WTC11 (cell line): ENCODE measurements at regions not wholly inside any gene's neighbourhood (a gene's known extent, or its start where the extent isn't known, plus 50 kb on each side); places are given as distances from the start of the nearest gene placed in this dataset.

Experiments used
- ATAC-seq: fragments of 200-7000 bp; cut with Tn5 transposase; 2 replicates; pipeline ENCODE4 v1.10.0; 2021; ENCODE audit warnings: mild to moderate bottlenecking, moderate library complexity
- CTCF ChIA-PET: fragments of 300-600 bp; sonication (Branson Sonifier 250); formaldehyde crosslinking; loops from one replicate; lab custom pipeline; 2021; ENCODE audit warnings: antibody characterized with exemption; lab: Charles Lee
- POLR2A ChIA-PET: fragments of 350-600 bp; sonication (Branson Sonifier 250); formaldehyde crosslinking; loops from one replicate; lab custom pipeline; 2021; ENCODE audit warnings: antibody characterized with exemption; lab: Charles Lee
- DNase-seq: peaks from one replicate; pipeline ENCODE4 v3.0.0; 2021; ENCODE audit warnings: low spot score
- H3K27ac Mint-ChIP-seq: 2 replicates; pipeline ENCODE4 v1.8.0; 2021; ENCODE audit warnings: mixed read lengths
- H3K27me3 Mint-ChIP-seq: 2 replicates; pipeline ENCODE4 v1.8.0; 2021; ENCODE audit warnings: low read depth, mild to moderate bottlenecking, moderate library complexity, mixed read lengths
- H3K36me3 Mint-ChIP-seq: 2 replicates; pipeline ENCODE4 v1.8.0; 2021; ENCODE audit warnings: mixed read lengths
- H3K4me1 Mint-ChIP-seq: 2 replicates; pipeline ENCODE4 v1.8.0; 2022; ENCODE audit warnings: mixed read lengths
- H3K4me3 Mint-ChIP-seq: 2 replicates; pipeline ENCODE4 v1.8.0; 2021; ENCODE audit warnings: mild to moderate bottlenecking, moderate library complexity, mixed read lengths
- H3K9me3 Mint-ChIP-seq: 2 replicates; pipeline ENCODE4 v1.8.0; 2021; ENCODE audit warnings: mixed read lengths
- AFF4 ChIP-seq: sonication (generic); formaldehyde crosslinking; IDR thresholded peaks from 2 replicates; pipeline ENCODE4 v1.8.1; 2023; ENCODE audit warnings: mild to moderate bottlenecking, missing genetic modification reagents, borderline replicate concordance
- ATF1 ChIP-seq: sonication (generic); formaldehyde crosslinking; IDR thresholded peaks from 2 replicates; pipeline ENCODE4 v1.8.1; 2023; ENCODE audit warnings: mild to moderate bottlenecking, moderate library complexity, missing genetic modification reagents
- CBFB ChIP-seq: sonication (generic); formaldehyde crosslinking; IDR thresholded peaks from 2 replicates; pipeline ENCODE4 v1.8.1; 2022; ENCODE audit warnings: mild to moderate bottlenecking, low read depth, missing genetic modification reagents
- CREB1 ChIP-seq: sonication (generic); formaldehyde crosslinking; IDR thresholded peaks from 2 replicates; pipeline ENCODE4 v1.8.0; 2023; ENCODE audit warnings: mild to moderate bottlenecking, missing genetic modification reagents
- E2F5 ChIP-seq: sonication (generic); formaldehyde crosslinking; IDR thresholded peaks from 2 replicates; pipeline ENCODE4 v1.8.1; 2022; ENCODE audit warnings: mild to moderate bottlenecking, moderate library complexity, missing genetic modification reagents
- FOXK1 ChIP-seq: sonication (generic); formaldehyde crosslinking; IDR thresholded peaks from 2 replicates; pipeline ENCODE4 v1.8.0; 2022; ENCODE audit warnings: mild to moderate bottlenecking, moderate library complexity, missing genetic modification reagents
- FOXP4 ChIP-seq: sonication (generic); formaldehyde crosslinking; IDR thresholded peaks from 2 replicates; pipeline ENCODE4 v1.8.0; 2022; ENCODE audit warnings: mild to moderate bottlenecking, missing genetic modification reagents
- GABPB1 ChIP-seq: sonication (generic); formaldehyde crosslinking; IDR thresholded peaks from 2 replicates; pipeline ENCODE4 v1.8.1; 2023; ENCODE audit warnings: mild to moderate bottlenecking, missing genetic modification reagents
- GTF2I ChIP-seq: fragments of 250-450 bp; sonication (Bioruptor Pico); conservative IDR thresholded peaks from 2 replicates; pipeline ENCODE4 v1.4.0; 2021; ENCODE audit warnings: mild to moderate bottlenecking
- IRF2 ChIP-seq: sonication (generic); formaldehyde crosslinking; IDR thresholded peaks from 2 replicates; pipeline ENCODE4 v1.8.0; 2022; ENCODE audit warnings: low read depth, missing genetic modification reagents, borderline replicate concordance
- NR3C1 ChIP-seq: sonication (generic); formaldehyde crosslinking; conservative IDR thresholded peaks from 2 replicates; pipeline ENCODE4 v1.8.1; 2023; ENCODE audit warnings: low read depth, mild to moderate bottlenecking, missing genetic modification reagents
- TP53 ChIP-seq: sonication (generic); formaldehyde crosslinking; IDR thresholded peaks from 2 replicates; pipeline ENCODE4 v1.8.1; 2023; ENCODE audit warnings: mild to moderate bottlenecking, missing genetic modification reagents
- ZNF121 ChIP-seq: sonication (generic); formaldehyde crosslinking; IDR thresholded peaks from 2 replicates; pipeline ENCODE4 v1.8.0; 2023; ENCODE audit warnings: missing genetic modification reagents
- ZNF425 ChIP-seq: fragments of 250-450 bp; sonication (Bioruptor Pico); conservative IDR thresholded peaks from 2 replicates; pipeline ENCODE4 v1.9.0; 2021; ENCODE audit warnings: mild to moderate bottlenecking
- ZNF512 ChIP-seq: sonication (generic); formaldehyde crosslinking; IDR thresholded peaks from 2 replicates; pipeline ENCODE4 v1.8.1; 2022; ENCODE audit warnings: missing genetic modification reagents, borderline replicate concordance

- TF ChIP-seq FOXK1 (CRISPR knock-in tag) (no peak), E2F5 (CRISPR knock-in tag) (no peak), CBFB (CRISPR knock-in tag) (no peak), IRF2 (CRISPR knock-in tag) (no peak), ATF1 (CRISPR knock-in tag) (no peak), ZNF425 (CRISPR knock-in tag) (no peak), CREB1 (CRISPR knock-in tag) (no peak)
Measured at GRCh38 chr18:30016179-30016578, 1026.4 kb downstream of the DSC3 start (continued).

GRCh38 chr18:30004965-30005364, 1037.6 kb downstream of the DSC3 start:
- ATAC-seq (no peak), DNase-seq (no peak)
- Mint-ChIP-seq H3K9me3 (no peaks in the 10 kb centered on the region), H3K4me1 (no peaks in the 10 kb centered on the region), H3K4me3 (no peak overlapping the region), H3K27me3 (no peaks in the 10 kb centered on the region), H3K36me3 (no peaks in the 10 kb centered on the region), H3K27ac (no peak overlapping the region)
- POLR2A ChIA-PET: no interaction called here
- TF ChIP-seq NR3C1: no peak
- TF ChIP-seq ZNF512: no peak
- no peak for TF ChIP-seq TP53 (CRISPR knock-in tag)
- no peak for TF ChIP-seq FOXP4 (CRISPR knock-in tag)
- TF ChIP-seq GABPB1 (CRISPR knock-in tag): no peak
- TF ChIP-seq ZNF121 (CRISPR knock-in tag): no peak
- CTCF ChIA-PET: no interaction called here

GRCh38 chr18:29982218-29982617, 1060.3 kb downstream of the DSC3 start:
- Mint-ChIP-seq H3K27ac (no peak overlapping the region), H3K9me3 (no peaks in the 10 kb centered on the region), H3K27me3 (no peaks in the 10 kb centered on the region), H3K36me3 (no peaks in the 10 kb centered on the region), H3K4me1 (no peaks in the 10 kb centered on the region), H3K4me3 (no peak overlapping the region)
- ChIA-PET POLR2A (no interaction called here), CTCF (no interaction called here)
- no peak for TF ChIP-seq GTF2I
- TF ChIP-seq AFF4: no peak
- ATAC-seq (no peak), DNase-seq (no peak)
